MM.1S (cell line): ENCODE measurements at regions not wholly inside any gene's neighbourhood (a gene's known extent, or its start where the extent isn't known, plus 50 kb on each side); places are given as distances from the start of the nearest gene placed in this dataset.

Source experiments
- EZH2 ChIP-seq: fragments of 300-600 bp; sonication (generic); optimal IDR thresholded peaks from 2 replicates; pipeline ENCODE3; 2017; ENCODE audit warnings: low read depth, mild to moderate bottlenecking, antibody characterized with exemption, low read length, mixed read lengths
- TF ChIP-seq, protein P1 (sequence below): fragments of 300-600 bp; sonication (generic); IDR thresholded peaks from 2 replicates; pipeline ENCODE4 v1.5.1; 2016; ENCODE audit warnings: antibody characterized with exemption, low read length, mixed read lengths

DNA sequence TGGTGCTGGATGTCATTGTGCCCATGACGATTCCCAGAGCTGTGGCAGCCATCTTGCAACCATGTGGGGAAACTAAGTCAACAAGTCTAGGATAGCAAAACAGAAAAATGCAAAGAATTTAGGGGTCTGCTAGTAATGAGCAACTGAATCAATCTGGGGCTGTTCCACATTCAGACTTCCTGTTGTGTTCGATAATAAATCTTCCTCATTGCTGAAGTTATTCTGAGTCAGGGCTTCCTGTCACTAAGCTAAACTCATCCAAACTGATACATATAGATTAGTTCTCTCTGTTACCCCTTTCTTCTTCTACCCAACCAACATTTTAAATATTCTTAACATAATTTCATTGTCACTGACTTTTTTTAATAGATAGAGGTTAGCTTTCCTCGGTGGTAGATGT lies 205.9 kb downstream of the HACE1 start:
- TF ChIP-seq, protein P1, sequence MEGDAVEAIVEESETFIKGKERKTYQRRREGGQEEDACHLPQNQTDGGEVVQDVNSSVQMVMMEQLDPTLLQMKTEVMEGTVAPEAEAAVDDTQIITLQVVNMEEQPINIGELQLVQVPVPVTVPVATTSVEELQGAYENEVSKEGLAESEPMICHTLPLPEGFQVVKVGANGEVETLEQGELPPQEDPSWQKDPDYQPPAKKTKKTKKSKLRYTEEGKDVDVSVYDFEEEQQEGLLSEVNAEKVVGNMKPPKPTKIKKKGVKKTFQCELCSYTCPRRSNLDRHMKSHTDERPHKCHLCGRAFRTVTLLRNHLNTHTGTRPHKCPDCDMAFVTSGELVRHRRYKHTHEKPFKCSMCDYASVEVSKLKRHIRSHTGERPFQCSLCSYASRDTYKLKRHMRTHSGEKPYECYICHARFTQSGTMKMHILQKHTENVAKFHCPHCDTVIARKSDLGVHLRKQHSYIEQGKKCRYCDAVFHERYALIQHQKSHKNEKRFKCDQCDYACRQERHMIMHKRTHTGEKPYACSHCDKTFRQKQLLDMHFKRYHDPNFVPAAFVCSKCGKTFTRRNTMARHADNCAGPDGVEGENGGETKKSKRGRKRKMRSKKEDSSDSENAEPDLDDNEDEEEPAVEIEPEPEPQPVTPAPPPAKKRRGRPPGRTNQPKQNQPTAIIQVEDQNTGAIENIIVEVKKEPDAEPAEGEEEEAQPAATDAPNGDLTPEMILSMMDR: no peak
- TF ChIP-seq EZH2: no peak
